ENCODE measurements at regions not wholly inside any gene's neighbourhood (a gene's known extent, or its start where the extent isn't known, plus 50 kb on each side); places are given as distances from the start of the nearest gene placed in this dataset.

- TF ChIP-seq CTCF (IDR thresholded peaks at IDR 0.05 in 4 of 5, conservative IDR thresholded peaks at IDR 0.05 in 1 of 5) (no peak), POLR2A (IDR thresholded peaks at IDR 0.05) (no peak)
Measured at GRCh38 chr2:381181-381580, 93.3 kb upstream of the ALKAL2 start.

All from gastrocnemius medialis (tissue), 4 donors.